H1 (cell line): ENCODE measurements at regions not wholly inside any gene's neighbourhood (a gene's known extent, or its start where the extent isn't known, plus 50 kb on each side); places are given as distances from the start of the nearest gene placed in this dataset.

ENCODE experiments used
- CTCF ChIA-PET: fragments of 300-600 bp; sonication (Branson Sonifier 250); formaldehyde crosslinking; loops from one replicate; lab custom pipeline; 2021; ENCODE audit not compliant: partially characterized antibody; lab: Charles Lee
- POLR2A ChIA-PET: fragments of 300-600 bp; sonication (Branson Sonifier 250); formaldehyde crosslinking; loops from one replicate; lab custom pipeline; 2021; ENCODE audit warnings: inconsistent platforms; ENCODE audit not compliant: partially characterized antibody; lab: Charles Lee
- DNase-seq, 2 experiments: peaks; one replicate each; pipeline versions ENCODE4 v3.0.0 to v3.0.0-alpha.2; 2010 to 2022; ENCODE audit warnings: low spot score in 2 of 2, low read depth in 1 of 2, mixed read lengths in 1 of 2
- FAIRE-seq: peaks from 2 replicates; lab custom pipeline; 2011; peaks lifted over from hg19 to GRCh38; lab: Jason Lieb, UNC
- H2AFZ ChIP-seq: 2 replicates; pipeline ENCODE4 v1.8.1; 2012; ENCODE audit warnings: low read length, inconsistent platforms
- H2AK5ac ChIP-seq: 2 replicates; pipeline ENCODE4 v1.6.1; 2013; ENCODE audit warnings: low read depth, low read length
- H2BK120ac ChIP-seq: replicated peaks from 2 replicates; pipeline ENCODE3; 2013; ENCODE audit warnings: low read depth, low read length, inconsistent platforms
- H2BK12ac ChIP-seq: 2 replicates; pipeline ENCODE4 v1.6.1; 2013; ENCODE audit warnings: low read depth, low read length
- H2BK15ac ChIP-seq: 2 replicates; pipeline ENCODE4 v1.6.1; 2013; ENCODE audit warnings: low read length
- H2BK20ac ChIP-seq: 2 replicates; pipeline ENCODE4 v1.6.1; 2013; ENCODE audit warnings: low read length
- H2BK5ac ChIP-seq: 2 replicates; pipeline ENCODE4 v1.6.1; 2013; ENCODE audit warnings: low read depth, low read length
- H3K14ac ChIP-seq: 2 replicates; pipeline ENCODE4 v1.6.1; 2013; ENCODE audit warnings: inconsistent platforms; ENCODE audit not compliant: insufficient read length
- H3K18ac ChIP-seq: 2 replicates; pipeline ENCODE4 v1.6.1; 2013; ENCODE audit warnings: low read length; ENCODE audit errors: extremely low read depth
- H3K23ac ChIP-seq: 2 replicates; pipeline ENCODE4 v1.6.1; 2013; ENCODE audit warnings: inconsistent platforms; ENCODE audit not compliant: insufficient read length
- H3K23me2 ChIP-seq: 2 replicates; pipeline ENCODE4 v1.6.1; 2013; ENCODE audit warnings: low read depth, low read length
- H3K27ac ChIP-seq: 2 replicates; pipeline ENCODE4 v1.6.1; 2011; ENCODE audit warnings: low read depth, low read length, inconsistent platforms
- H3K27me3 ChIP-seq, 4 experiments: replicated peaks in 1 of 4; 1 replicate in 1 of 4; 2 replicates in 3 of 4; pipeline versions ENCODE4 v1.6.1 to v1.8.1; 2011 to 2013; ENCODE audit warnings: low read length in 3 of 4, mild to moderate bottlenecking in 3 of 4, inconsistent platforms in 2 of 4, mixed read lengths in 2 of 4, moderate library complexity in 1 of 4; ENCODE audit not compliant: control insufficient read depth in 3 of 4, insufficient read depth in 3 of 4; ENCODE audit errors: extremely low read depth in 1 of 4
- H3K36me3 ChIP-seq, 4 experiments: 2 replicates each; pipeline versions ENCODE4 v1.6.1 to v1.8.1; 2011 to 2013; ENCODE audit warnings: mild to moderate bottlenecking in 4 of 4, low read length in 3 of 4, moderate library complexity in 2 of 4, control low read depth in 1 of 4, inconsistent platforms in 1 of 4; ENCODE audit not compliant: insufficient read depth in 4 of 4, control insufficient read depth in 2 of 4
- H3K4ac ChIP-seq: replicated peaks from 2 replicates; pipeline ENCODE3; 2013; ENCODE audit warnings: low read length, low read depth, mixed read lengths, inconsistent platforms; ENCODE audit not compliant: insufficient read length
- H3K4me1 ChIP-seq, 4 experiments: replicated peaks in 1 of 4; 1 replicate in 1 of 4; 2 replicates in 3 of 4; pipeline versions ENCODE4 v1.6.1 to v1.8.1; 2011 to 2013; ENCODE audit warnings: low read length in 3 of 4, inconsistent platforms in 2 of 4, mixed read lengths in 1 of 4; ENCODE audit not compliant: insufficient read depth in 4 of 4, control insufficient read depth in 3 of 4
- H3K4me2 ChIP-seq, 2 experiments: 2 replicates each; pipeline versions ENCODE4 v1.6.1 to v1.8.1; 2011 to 2013; ENCODE audit warnings: low read depth in 2 of 2, low read length in 2 of 2, control low read depth in 1 of 2, inconsistent platforms in 1 of 2, mild to moderate bottlenecking in 1 of 2; ENCODE audit not compliant: insufficient read depth in 1 of 2
- H3K4me3 ChIP-seq, 4 experiments: fragments of 200-600, 300-600 bp in 1 of 4; sonication (generic), shearing (Covaris generic), sonication (Bioruptor Twin) in 1 of 4; 2 replicates each; pipeline versions ENCODE4 v1.5.1 to v1.8.1; 2011 to 2016; ENCODE audit warnings: low read length in 4 of 4, low read depth in 3 of 4, control low read depth in 2 of 4, inconsistent platforms in 2 of 4, mild to moderate bottlenecking in 2 of 4, mixed read lengths in 1 of 4, moderate library complexity in 1 of 4; ENCODE audit not compliant: insufficient read depth in 2 of 4; ENCODE audit errors: extremely low read depth in 1 of 4
- H3K56ac ChIP-seq: replicated peaks from 2 replicates; pipeline ENCODE3; 2013; ENCODE audit warnings: low read depth, mild to moderate bottlenecking, mixed read lengths, low read length, inconsistent platforms; ENCODE audit not compliant: insufficient read length
- H3K79me1 ChIP-seq: 2 replicates; pipeline ENCODE4 v1.6.1; 2013; ENCODE audit warnings: low read depth, low read length, control low read depth
- H3K79me2 ChIP-seq, 2 experiments: 2 replicates each; pipeline versions ENCODE4 v1.6.1 to v1.8.1; 2012 to 2013; ENCODE audit warnings: low read length in 2 of 2, mild to moderate bottlenecking in 2 of 2, inconsistent platforms in 1 of 2; ENCODE audit not compliant: insufficient read depth in 2 of 2, control insufficient read depth in 1 of 2
- H3K9ac ChIP-seq, 4 experiments: replicated peaks in 1 of 4; 1 replicate in 1 of 4; 2 replicates in 3 of 4; pipeline versions ENCODE4 v1.6.1 to v1.8.1; 2011 to 2013; ENCODE audit warnings: low read depth in 3 of 4, low read length in 3 of 4, control low read depth in 2 of 4, mild to moderate bottlenecking in 2 of 4, moderate library complexity in 2 of 4, inconsistent platforms in 1 of 4; ENCODE audit errors: extremely low read depth in 1 of 4
- H3K9me3 ChIP-seq, 2 experiments: 2 replicates each; pipeline versions ENCODE4 v1.6.1 to v1.8.1; 2012 to 2013; ENCODE audit warnings: mild to moderate bottlenecking in 2 of 2, moderate library complexity in 2 of 2, control low read depth in 1 of 2, inconsistent platforms in 1 of 2, low read depth in 1 of 2, low read length in 1 of 2, mixed read lengths in 1 of 2; ENCODE audit not compliant: insufficient read depth in 2 of 2
- H4K20me1 ChIP-seq, 2 experiments: replicated peaks in 1 of 2; 2 replicates each; pipeline versions ENCODE3 to v1.8.1; 2011 to 2013; ENCODE audit warnings: inconsistent platforms in 2 of 2, low read length in 2 of 2, mild to moderate bottlenecking in 1 of 2; ENCODE audit not compliant: insufficient read depth in 2 of 2, control insufficient read depth in 1 of 2
- H4K5ac ChIP-seq: 2 replicates; pipeline ENCODE4 v1.6.1; 2013; ENCODE audit warnings: low read length, low read depth, mixed read lengths, inconsistent platforms; ENCODE audit not compliant: insufficient read length
- H4K8ac ChIP-seq: 2 replicates; pipeline ENCODE4 v1.8.0; 2013; ENCODE audit warnings: mild to moderate bottlenecking, moderate library complexity, low read length, inconsistent platforms; ENCODE audit not compliant: insufficient read depth; ENCODE audit errors: extremely low read depth
- H4K91ac ChIP-seq: replicated peaks from 2 replicates; pipeline ENCODE3; 2013; ENCODE audit warnings: low read length, mixed read lengths, inconsistent platforms; ENCODE audit not compliant: insufficient read length
- EZH2 ChIP-seq: fragments of 200-600 bp; sonication (generic); IDR thresholded peaks from 2 replicates; pipeline ENCODE4 v1.7.1; 2012; ENCODE audit warnings: low read depth, mild to moderate bottlenecking, moderate library complexity, low read length, inconsistent platforms; ENCODE audit not compliant: severe bottlenecking
- POLR2AphosphoS5 ChIP-seq: IDR thresholded peaks from 2 replicates; pipeline ENCODE4 v1.6.1; 2011; ENCODE audit warnings: low read depth, low read length
- WGBS, 2 experiments: shearing (Covaris generic) in 1 of 2; methylation state at CpG; one replicate each; pipeline versions ENCODE4 v1.1.6 to v1.1.7; 2013 to 2015; ENCODE audit warnings: low lambda C conversion rate in 2 of 2, mixed read lengths in 2 of 2, inconsistent platforms in 1 of 2, low coverage in 1 of 2, missing lambda C conversion rate in 1 of 2; ENCODE audit not compliant: insufficient replicate concordance in 2 of 2, insufficient coverage in 1 of 2, insufficient read length in 1 of 2; ENCODE audit errors: extremely low coverage in 1 of 2, missing lambda C conversion rate in 1 of 2; 5-methylcytosine and 5-hydroxymethylcytosine counted together

DNA sequence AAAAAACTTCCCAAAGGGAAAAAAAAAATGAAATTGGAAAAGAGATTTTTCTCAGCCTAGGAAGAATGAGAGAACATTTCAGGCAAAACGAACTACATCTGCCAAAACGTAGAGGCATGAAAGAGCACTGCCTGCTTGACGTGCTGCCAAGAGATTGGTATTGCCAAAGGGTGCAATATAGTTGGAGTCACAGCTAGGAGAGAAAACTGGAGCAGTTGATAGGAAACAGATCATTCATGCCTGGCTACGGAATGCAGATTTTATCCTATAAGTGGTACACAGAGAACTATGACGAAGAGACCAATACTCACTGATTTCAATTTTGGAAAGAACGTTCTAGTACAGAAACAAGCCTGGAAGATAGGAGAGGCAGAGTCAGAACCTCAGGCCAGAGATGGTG is 68.4 kb upstream of the IQCM start:
- no peak overlapping the region for H2BK20ac ChIP-seq
- H3K4me3 ChIP-seq: no peak overlapping the region
- H4K20me1 ChIP-seq: no peaks in the 10 kb centered on the region
- DNase-seq: no peak
- no peak overlapping the region for H2AFZ ChIP-seq
- no peak overlapping the region for H2AK5ac ChIP-seq
- no peak overlapping the region for H3K4me2 ChIP-seq
- no peak overlapping the region for H3K18ac ChIP-seq
- no peak overlapping the region for H2BK5ac ChIP-seq
- POLR2A ChIA-PET: no interaction called here
- H3K27me3 ChIP-seq: no peaks in the 10 kb centered on the region
- H3K23me2 ChIP-seq: no peaks in the 10 kb centered on the region; the same call in 1 of the 2 replicates
- H2BK12ac ChIP-seq: no peak overlapping the region
- H3K27ac ChIP-seq: no peak overlapping the region
- no peak overlapping the region for H2BK120ac ChIP-seq
- H4K5ac ChIP-seq: no peak overlapping the region
- no peak overlapping the region for H3K9ac ChIP-seq
- no peaks in the 10 kb centered on the region for H3K79me1 ChIP-seq
- H3K4ac ChIP-seq: no peak overlapping the region
- no peaks in the 10 kb centered on the region for H3K4me1 ChIP-seq
- CTCF ChIA-PET: interaction anchor here (0.8 kb wide), 1 partner anchor 1764 kb away, joined by 3 read pairs; no protein-coding TSS in a partner anchor
- H3K56ac ChIP-seq: no peak overlapping the region
- H3K36me3 ChIP-seq: no peaks in the 10 kb centered on the region
- no peak overlapping the region for H3K23ac ChIP-seq
- no peak overlapping the region for H4K8ac ChIP-seq
- no peaks in the 10 kb centered on the region for H3K79me2 ChIP-seq
- H3K9me3 ChIP-seq: no peaks in the 10 kb centered on the region
- no peak for TF ChIP-seq POLR2AphosphoS5
- no peak for TF ChIP-seq EZH2
- TF ChIP-seq, all 59 proteins: peak for 0
- no peak for FAIRE-seq
- Histone ChIP-seq H3K14ac (no peak overlapping the region), H4K91ac (no peak overlapping the region), H2BK15ac (no peak overlapping the region)
- 89% methylated on average over 6 of the region's 6 CpGs; no CpG with 5 or more reads in 1 of the 2 experiments for WGBS, 2 experiments
